HG03039 (cell line): ENCODE measurements at regions not wholly inside any gene's neighbourhood (a gene's known extent, or its start where the extent isn't known, plus 50 kb on each side); places are given as distances from the start of the nearest gene placed in this dataset.
"Not testable (repeated sequence)": the region's sequence is repeated elsewhere in the genome, so short reads cannot be mapped to it uniquely, and the experiment has no call there.

Experiments
- ATAC-seq: cut with Tn5 transposase; IDR thresholded peaks from one replicate; pipeline ENCODE4 v1.9.1; 2021; ENCODE audit warnings: mild to moderate bottlenecking, moderate library complexity; ENCODE audit not compliant: unreplicated experiment

DNA sequence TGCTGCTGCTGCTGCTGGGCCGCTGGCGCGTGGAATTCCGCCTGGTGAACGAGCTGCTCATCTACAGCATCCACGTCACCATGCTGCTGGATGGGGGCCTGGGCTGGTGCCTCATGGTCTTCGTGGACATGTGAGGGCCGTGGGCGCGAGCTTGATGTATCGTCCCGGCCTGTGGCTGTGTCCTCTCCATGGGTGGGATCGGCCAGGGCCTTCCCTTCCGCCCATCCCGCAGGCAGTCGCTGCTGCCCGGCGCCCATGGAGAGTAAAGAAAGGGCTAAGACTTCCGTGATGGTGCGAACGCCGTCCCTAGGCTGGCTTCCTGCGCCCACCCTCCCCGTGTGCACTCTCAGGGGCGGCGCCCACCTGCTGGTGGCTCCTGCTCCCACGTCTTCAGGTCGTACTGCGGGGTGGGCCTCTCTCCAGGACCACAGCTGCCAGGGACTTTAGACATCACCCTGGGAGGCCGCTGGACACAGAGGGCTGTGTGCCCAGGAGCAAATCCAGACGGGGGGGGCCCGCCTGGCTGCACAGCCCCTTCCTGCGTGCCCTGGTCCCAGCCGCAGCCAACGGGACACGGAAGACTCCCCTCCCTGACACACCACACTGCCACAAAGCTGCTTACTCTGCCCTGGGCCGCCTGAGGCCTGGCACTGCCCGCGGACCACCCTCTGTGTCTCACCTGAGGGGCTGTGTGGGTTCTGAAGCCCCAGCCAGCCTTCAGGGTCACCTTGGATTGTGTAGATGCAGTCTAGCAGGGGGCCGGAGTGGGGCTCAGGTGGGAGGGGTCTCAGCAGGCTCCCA, 167.5 kb downstream of the SEPTIN7 start:
- no peak for ATAC-seq

DNA sequence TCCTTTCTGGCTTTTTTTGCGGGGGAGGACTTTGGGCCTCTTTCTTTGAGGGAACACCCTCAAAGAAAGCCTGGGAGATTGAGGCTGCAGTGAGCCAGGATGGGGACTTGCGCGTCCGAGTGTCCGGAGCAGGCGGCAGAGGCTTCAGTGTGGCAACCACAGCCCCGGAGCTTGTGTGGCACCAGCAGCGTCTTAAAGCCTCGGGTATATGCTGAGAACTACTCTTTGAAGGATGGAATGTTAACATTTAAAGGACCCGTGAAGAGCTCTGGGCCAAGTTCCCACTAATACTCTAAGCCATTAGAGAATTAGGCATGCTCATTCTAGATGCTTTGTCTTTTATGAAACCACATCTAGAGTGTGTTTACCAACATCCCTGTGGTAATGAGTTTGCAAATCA, 168.2 kb downstream of the SEPTIN7 start:
- no peak for ATAC-seq

- no peak for ATAC-seq
These were observed 169.6 kb downstream of the SEPTIN7 start for GRCh38 chr7:35970458-35970857.

DNA sequence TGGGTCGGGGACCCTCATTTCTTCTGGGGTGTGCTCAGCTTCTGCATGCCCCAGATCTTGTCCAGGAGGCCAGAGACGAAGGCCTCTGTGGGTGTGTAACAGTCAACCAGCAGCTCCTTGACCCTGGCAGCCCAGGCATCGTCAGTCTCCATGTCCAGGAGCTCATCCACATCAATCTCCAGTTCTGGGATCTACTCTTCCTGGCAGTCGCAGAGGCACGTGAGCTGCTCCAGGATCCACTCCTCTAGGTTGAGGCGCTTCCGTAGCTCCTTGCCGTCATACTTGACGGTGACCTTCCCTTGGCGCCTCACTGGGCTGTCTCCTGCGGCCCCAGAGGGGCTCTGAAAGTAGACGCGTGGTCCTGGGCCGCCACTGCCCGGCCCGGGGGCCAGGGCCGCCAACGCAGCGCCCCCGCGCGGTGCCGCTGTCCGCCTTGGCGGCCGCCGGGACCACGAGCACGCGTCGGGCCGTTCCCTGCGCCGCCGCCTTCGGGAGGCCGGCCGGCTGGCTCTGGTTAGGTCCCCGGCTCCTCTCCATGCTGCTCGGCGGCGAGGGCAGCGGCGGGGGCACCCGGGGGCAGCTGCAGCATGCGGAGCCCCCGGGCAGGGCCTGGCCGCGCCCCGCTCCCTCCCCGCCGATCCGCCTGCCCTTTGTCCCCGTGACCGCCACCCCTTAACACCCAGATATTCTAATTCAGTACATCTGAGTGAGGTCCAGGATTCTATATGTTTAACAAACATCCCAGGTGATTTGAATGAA, 170.5 kb downstream of the SEPTIN7 start:
- ATAC-seq: no peak

DNA sequence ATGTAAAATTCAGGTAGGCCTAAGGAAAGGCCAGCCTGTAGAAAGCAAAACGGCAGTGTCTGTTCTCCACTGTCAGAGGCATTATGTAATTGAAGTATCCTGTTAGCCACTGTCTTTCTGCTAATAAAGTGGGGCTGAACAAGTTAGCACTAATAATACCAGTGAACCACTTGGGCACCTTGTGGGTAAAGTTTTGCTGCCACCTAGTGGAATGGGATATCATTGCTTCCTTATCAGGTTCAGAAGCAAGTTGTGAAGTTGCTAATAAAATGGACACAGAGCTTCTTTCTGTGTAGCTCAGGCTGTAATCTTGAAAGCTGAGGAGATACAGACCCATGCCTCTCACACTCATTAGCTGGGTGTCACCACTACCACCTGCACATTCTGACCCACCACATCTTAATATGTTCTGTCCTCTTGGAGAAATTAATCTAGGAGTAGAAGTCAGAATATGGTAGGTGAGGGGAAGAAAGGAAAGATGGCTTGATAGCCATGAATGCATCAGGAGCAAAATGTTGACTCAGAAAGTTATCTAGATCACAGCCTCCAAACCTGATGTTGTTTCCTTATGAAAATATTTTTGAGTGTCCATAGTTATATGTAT, 175.1 kb downstream of the SEPTIN7 start:
- no peak for ATAC-seq

DNA sequence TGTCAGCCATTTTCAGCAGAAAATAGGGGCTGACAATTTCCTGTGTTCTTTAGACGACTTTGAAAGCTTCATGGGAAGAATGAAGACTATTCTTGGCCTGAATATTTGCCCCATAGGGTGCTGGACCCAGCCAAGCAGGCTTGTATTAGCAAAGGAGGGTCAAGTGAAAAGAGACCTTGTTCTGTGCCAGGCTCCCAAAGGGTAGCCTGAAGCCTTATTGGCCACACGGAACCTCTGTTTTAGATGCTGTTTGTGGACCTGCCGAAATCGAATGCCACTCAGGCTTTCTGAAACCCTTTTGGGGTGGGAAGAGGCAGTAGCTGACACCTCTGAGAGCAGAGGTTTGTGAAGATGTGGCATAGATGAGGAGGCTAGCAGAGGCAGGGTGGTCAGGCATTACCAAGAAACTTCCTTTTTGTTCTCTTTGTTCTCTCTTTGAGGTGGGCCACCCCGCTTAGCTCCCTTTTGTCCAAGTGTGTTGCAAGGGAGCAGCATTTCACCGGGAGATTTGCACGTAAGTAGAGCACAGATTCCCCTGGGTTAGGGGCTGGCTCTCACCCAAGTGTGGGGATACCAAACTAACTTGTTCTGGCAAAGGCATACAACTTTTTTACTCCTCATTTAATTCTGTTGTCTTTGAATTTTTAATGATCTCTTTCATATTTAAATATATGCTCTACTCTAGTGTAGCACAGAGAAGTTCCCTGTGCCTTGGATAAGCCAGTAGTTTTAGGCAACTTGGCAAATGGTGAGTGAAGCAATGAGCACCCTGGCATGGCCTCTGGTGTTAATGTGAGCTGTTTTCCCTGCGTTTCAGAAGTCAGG, 174.0 kb upstream of the EEPD1 start:
- not testable (repeated sequence) for ATAC-seq

DNA sequence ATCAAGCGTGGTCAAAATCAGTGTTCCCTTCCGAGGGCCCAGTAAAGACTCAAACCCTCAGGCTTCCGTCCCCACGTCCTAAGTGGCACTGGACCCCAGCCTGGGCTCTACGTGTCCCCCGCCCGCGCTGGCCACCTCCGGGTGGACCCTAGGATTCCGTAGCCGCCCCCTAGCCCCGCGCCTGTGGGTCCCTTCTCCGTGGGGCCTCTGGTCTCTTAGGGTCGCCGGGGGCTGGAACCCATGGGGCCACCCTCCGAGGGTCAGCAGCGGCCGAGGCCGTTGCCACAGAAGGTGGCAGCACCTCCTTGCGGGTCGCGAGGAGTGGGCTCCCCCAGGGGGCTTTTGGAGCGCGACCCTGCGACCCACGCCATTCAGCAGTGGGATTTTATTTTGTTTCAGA, 170.5 kb upstream of the EEPD1 start:
- no peak for ATAC-seq

- no peak for ATAC-seq
These were observed 169.4 kb upstream of the EEPD1 start for GRCh38 chr7:35983626-35984025.

GRCh38 chr7:35985126-35985754, 167.8 kb upstream of the EEPD1 start:
- peak; percentile 83 for ATAC-seq

- ATAC-seq: no peak
These were observed 166.0 kb upstream of the EEPD1 start for GRCh38 chr7:35987016-35987415.

- no peak for ATAC-seq
These were observed 164.9 kb upstream of the EEPD1 start for GRCh38 chr7:35988105-35988504.

GRCh38 chr7:35988818-35989217, 164.2 kb upstream of the EEPD1 start:
- ATAC-seq: no peak

DNA sequence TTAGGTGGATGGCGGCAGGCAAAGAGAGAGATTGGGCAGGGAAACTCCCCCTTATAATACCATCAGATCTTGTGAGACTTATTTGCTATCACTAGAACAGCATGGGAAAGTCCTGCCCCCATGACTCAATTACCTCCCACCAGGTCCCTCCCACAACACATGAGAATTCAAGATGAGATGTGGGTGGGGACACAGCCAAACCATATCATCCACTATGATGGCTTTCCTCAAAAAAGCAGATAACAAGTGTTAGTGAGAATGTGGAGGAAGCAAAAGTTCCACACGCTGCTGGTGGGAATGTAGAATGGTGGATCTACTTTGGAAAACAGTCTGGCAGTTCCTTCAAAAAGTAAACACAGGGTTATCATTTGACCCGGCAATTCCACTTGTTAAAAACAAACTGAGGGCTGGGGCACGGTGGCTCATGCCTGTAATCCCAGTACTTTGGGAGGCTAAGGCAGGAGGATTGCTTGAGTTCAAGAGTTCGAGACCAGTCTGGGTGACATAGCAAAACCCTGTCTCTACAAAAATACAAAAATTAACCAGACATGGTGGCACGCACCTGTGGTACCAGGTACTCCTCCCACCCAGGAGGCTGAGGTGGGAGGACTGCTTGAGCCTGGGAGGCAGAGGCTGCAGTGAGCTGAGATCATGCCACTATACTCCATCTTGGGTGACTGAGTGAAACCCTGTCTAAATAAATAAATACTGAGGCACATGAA, 161.4 kb upstream of the EEPD1 start:
- ATAC-seq: no peak

DNA sequence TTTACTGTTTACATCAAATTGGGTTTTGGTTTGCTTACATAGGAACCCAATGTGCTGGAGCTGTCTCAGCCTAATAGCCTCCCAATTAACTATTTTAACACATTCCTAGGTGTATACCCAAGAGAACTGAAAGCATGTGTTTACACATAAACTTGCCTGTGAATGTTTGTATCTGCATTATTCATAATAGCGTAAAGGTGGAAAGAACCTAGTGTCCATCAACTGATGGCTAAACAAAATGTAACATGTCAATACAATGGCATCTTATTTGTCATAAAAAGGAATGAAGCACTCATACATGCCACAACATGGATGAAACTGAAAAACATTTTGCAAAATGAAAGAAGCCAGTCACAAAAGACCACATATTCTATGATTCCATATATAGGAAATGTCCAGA, 160.6 kb upstream of the EEPD1 start:
- ATAC-seq: no peak

- ATAC-seq: no peak
These were observed 159.9 kb upstream of the EEPD1 start for GRCh38 chr7:35993113-35993512.

DNA sequence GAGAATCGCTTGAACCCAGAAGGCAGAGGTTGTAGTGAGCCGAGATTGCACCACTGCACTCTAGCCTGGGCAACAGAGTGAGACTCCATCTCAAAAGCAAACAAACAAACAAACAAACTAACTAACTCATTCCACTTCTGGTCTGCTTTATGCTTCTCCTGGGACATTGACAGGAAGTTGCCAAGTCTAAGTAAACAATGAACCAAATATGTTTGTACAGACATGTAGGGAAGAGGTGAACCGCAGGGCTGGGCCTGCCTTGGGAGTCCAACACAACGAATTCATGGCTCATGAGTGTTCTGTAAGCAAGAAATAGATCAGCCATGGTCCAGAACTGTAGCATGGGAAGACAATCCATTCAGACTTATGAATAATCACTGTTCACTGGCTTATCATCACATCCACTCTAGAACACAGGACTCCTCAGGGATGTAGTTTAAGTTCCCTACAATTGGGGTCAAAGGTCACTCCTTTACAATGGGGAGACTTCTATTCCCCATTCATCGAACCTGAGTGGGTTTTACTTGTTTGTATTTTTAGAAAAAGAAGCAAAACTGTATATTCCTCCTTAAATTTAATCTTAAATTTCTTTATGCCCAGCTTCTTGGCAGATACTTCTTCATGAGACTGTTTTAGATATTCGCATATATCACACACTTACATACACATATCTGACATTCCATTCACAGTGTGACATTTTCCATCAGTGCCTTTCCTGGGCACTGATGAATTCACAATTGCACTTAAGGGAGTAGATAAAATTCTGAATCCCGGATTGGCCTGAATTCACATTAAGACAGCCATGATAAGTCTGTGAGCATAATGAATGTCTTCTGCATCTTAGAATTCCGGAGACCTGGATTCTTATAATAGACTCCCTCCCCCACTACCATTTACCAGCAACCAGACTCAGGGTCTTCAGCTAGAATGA, 159.1 kb upstream of the EEPD1 start:
- no peak for ATAC-seq

DNA sequence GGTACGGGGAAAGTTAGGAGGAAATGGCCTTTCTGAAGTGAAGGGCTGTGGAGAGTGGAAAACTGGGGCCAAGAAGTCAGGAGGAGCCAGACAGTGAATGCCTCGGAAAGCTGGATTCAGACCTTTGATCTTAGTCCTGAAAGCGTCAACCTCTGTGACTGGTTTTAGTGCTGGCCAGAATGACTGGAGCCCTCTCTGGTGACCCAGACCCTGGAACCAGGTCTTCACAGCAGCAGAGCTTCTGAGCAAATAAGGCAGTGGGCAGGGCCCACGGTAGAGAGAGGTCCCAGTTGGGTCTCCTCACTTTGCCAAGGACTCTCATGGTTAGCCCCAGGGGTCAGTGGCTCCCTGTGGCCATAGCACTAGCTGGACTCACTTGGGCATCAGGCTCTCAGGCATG, 157.7 kb upstream of the EEPD1 start:
- no peak for ATAC-seq

GRCh38 chr7:35998481-35998880, 154.6 kb upstream of the EEPD1 start:
- no peak for ATAC-seq

DNA sequence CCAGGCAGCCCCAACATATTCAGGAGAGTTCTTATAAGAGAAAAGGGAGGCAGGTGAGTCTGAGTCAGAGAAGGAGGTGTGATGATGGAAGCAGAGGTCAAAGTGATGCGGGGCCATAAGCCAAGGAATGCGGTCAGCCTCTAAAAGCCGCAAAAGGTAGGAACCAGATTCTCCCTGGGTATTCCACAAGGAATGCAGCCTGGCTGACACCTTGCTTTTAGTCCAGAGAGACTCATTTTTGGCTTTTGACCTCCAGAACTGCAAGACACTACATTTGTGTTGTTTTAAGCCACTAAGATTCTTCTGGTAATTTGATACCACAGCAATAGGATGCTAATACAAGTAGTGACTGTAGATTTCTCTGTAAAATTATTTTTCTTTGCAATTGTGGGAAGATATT, 151.5 kb upstream of the EEPD1 start:
- no peak for ATAC-seq
